ENCODE measurements at regions not wholly inside any gene's neighbourhood (a gene's known extent, or its start where the extent isn't known, plus 50 kb on each side); places are given as distances from the start of the nearest gene placed in this dataset.

DNA sequence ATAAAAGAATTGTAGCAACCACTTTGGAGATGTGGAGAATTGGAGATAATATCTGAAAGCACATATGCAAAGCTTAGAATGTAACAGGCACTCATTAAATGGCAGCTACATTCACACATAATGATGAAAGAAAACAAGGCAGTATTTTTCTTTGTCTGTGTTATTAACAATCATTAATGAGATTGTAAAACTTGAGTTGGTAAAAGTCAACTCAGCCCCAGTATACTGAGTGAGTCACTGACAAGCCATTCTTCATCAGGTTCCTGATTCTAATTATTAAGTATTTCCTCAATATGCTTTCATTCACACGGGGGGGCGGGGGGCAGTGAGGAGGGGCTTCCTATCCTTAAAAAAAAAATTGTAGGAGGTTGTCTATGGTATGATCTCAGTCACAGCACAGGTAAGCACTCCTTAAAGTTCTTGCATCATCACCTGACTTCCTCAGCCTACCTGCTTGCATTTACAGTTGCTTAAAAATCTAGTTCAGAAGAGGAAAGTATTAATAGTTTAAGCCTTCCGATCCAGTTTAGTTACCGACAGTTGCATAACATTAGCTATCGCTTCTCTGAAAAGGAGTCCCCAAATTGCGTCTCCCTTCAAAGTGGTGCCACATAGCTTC lies 379.8 kb downstream of the EFNA5 start:
- in situ Hi-C loops (cut with HindIII; ENCODE audit: low sequenced_read_pairs), result no loop called here
- H3K4me3 ChIP-seq (ENCODE audit: low read depth, low read length), result no peak overlapping the region
- TF ChIP-seq, protein P1, sequence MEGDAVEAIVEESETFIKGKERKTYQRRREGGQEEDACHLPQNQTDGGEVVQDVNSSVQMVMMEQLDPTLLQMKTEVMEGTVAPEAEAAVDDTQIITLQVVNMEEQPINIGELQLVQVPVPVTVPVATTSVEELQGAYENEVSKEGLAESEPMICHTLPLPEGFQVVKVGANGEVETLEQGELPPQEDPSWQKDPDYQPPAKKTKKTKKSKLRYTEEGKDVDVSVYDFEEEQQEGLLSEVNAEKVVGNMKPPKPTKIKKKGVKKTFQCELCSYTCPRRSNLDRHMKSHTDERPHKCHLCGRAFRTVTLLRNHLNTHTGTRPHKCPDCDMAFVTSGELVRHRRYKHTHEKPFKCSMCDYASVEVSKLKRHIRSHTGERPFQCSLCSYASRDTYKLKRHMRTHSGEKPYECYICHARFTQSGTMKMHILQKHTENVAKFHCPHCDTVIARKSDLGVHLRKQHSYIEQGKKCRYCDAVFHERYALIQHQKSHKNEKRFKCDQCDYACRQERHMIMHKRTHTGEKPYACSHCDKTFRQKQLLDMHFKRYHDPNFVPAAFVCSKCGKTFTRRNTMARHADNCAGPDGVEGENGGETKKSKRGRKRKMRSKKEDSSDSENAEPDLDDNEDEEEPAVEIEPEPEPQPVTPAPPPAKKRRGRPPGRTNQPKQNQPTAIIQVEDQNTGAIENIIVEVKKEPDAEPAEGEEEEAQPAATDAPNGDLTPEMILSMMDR (IDR thresholded peaks at IDR 0.05; ENCODE audit: low read depth, low read length, missing control alignments), result no peak
- DNase-seq (ENCODE audit: low read depth), result no peak

DNA sequence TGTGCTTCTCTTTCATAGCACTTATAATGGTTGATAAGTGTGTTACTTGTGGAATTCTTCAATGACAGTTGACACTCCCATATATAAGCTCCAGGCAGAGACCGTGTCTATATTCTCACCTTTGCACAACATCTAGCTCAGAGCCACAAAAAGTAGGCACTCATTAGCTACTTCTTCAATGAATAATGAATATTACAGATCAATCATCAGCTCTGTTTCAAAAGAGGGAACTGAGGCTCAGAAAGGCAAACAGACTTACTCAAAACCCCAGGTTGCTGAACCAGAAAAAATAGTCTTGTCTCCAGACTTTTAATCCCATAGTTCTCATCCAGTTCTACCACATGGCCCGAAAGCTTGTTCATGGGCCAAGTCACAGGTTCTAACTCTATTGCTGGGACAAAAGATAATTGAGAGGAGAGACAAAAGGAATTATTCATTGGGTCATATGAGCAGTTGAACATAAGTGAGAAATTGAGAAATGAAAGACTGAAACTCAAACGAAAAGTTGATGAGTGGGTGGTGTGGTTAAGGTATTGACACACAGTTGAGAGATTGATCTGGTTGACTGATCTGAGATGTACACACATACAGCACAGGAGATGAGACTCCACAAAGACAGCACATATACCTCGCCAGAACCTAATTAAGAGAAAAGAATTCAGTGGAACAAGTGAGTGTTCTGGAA lies 381.6 kb downstream of the EFNA5 start:
- no peak for DNase-seq (ENCODE audit: low read depth)
- no peak overlapping the region for H3K4me3 ChIP-seq (ENCODE audit: low read depth, low read length)
- in situ Hi-C loops (cut with HindIII; ENCODE audit: low sequenced_read_pairs), result no loop called here
- TF ChIP-seq, protein P1 (IDR thresholded peaks at IDR 0.05; ENCODE audit: low read depth, low read length, missing control alignments), result no peak

DNA sequence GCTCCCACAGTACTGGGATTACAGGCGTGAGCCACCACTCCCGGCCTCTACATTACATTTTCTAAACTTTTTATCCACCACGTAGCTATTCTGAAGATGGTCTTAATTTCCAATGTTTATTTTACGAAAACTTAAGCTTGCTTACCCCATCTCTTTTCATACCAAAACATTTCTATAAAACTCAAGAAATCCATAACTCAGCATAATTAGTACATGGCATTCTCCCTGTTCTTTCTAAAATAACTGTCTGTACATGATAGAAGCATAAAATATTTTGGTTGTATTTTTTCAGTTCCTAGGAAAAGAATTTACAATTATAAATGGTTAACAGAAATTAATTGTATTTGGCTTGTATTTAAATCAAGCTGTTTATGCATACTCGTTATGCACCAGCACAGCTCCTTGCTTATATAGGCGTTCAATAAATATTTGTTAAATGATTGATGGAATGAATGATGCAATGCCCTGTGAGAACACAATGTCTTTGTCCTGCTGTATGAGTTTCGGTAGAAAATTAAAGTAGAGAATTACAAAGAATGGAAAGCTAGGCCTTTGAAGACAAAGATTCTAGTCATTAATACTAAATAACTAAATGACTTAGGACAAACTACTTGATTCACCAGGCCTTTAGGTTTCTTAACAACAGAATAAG lies 384.2 kb downstream of the EFNA5 start:
- DNase-seq (ENCODE audit: low read depth), result no peak
- in situ Hi-C loops (cut with HindIII; ENCODE audit: low sequenced_read_pairs), result no loop called here
- TF ChIP-seq, protein P1 (IDR thresholded peaks at IDR 0.05; ENCODE audit: low read depth, low read length, missing control alignments), result no peak
- no peak overlapping the region for H3K4me3 ChIP-seq (ENCODE audit: low read depth, low read length)

DNA sequence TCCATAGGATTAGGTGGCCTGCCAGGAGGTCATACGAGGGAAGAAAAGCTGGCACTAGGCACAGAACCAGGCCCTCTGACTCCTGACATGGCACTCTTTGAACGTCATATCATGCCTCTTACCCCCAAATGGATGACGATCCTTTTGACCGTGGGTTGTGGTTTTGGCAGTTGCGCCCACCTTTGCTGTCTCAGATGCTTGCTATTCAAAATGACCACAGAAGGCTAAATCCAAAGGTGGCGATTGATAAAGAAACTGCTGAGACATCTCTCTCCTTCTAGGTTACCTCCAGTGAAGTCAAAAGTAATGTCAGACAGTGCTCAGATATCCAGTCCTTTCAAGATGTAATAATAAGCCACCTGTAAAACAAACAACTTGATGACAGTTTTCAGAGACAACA lies 385.0 kb downstream of the EFNA5 start:
- DNase-seq (ENCODE audit: low read depth), result peak; percentile 70
- TF ChIP-seq, protein P1 (IDR thresholded peaks at IDR 0.05; ENCODE audit: low read depth, low read length, missing control alignments), result no peak
- H3K4me3 ChIP-seq (ENCODE audit: low read depth, low read length), result no peak overlapping the region
- in situ Hi-C loops (cut with HindIII; ENCODE audit: low sequenced_read_pairs), result no loop called here

DNA sequence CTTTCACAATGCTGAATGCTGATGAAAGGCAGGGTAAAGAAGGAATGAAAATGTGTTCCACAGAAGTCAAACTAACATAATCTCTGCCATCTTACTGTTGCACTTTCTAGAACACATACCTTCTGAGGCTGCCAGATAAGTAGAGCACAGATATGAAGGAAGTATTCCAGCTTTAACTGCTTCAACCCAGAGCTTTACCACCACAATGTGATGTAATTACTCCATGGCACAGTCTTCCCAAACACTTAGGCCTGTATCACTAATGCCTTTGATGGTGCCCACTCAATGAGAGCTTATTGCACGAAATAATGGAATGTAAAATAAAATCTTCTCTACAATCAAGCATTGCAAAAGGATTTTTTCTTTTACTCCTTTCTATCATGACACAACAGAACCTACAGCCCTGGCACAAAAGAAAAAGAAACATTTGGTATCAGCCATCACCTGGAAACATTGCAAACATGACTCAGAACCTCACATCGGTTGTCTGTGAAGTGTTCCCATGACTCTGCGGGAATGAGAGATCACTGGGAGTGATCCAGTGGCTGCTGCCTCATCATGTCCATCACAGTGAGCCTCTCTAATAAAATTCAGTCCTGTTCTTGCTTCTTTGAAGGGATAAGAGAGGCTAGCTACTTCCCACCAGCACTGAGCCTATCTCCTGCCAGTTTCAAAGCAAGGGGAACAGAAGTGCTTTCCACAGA lies 385.8 kb downstream of the EFNA5 start:
- TF ChIP-seq, protein P1 (IDR thresholded peaks at IDR 0.05; ENCODE audit: low read depth, low read length, missing control alignments), result no peak

DNA sequence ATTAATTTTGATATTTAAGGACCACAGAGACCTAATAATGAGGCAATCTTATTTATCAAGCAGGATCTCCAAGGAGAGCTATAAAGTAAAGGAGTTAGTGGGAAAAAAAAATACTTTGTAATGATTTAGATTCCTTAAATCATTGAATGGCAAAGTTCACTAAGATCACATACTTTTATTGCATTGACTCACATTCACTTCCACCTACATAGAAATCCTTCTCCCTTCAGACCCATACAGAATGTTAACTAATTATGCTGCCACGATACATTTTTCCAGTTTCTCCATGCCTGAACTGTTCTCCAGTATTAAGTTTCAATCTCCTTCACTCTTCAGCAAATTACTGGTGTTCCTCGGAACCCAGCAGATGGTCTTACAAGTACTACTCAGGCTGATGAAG lies 388.7 kb downstream of the EFNA5 start:
- peak; percentile 20 for DNase-seq (ENCODE audit: low read depth)
- H3K4me3 ChIP-seq (ENCODE audit: low read depth, low read length), result no peak overlapping the region
- in situ Hi-C loops (cut with HindIII; ENCODE audit: low sequenced_read_pairs), result no loop called here
- TF ChIP-seq, protein P1 (IDR thresholded peaks at IDR 0.05; ENCODE audit: low read depth, low read length, missing control alignments), result no peak

More for the DNA sequence above, 385.8 kb downstream of the EFNA5 start:
- no peak overlapping the region for H3K4me3 ChIP-seq (ENCODE audit: low read depth, low read length)
- in situ Hi-C loops (cut with HindIII; ENCODE audit: low sequenced_read_pairs), result no loop called here
- DNase-seq (ENCODE audit: low read depth), result peak; percentile 50
